Esophagus squamous epithelium (tissue), 5 donors: ENCODE measurements at regions not wholly inside any gene's neighbourhood (a gene's known extent, or its start where the extent isn't known, plus 50 kb on each side); places are given as distances from the start of the nearest gene placed in this dataset.

Source experiments
- DNase-seq: peaks from one replicate; lab custom pipeline; 2025; lab: John Stamatoyannopoulos, UW
- H3K27ac ChIP-seq, 4 donors: fragments of 200-600 bp; sonication (generic); one replicate each; pipeline ENCODE4 v1.5.1; 2016 to 2019; ENCODE audit warnings: mild to moderate bottlenecking in 1 of 4
- H3K27me3 ChIP-seq, 4 donors: fragments of 200-600 bp; sonication (generic); 1 replicate in 3 of 4; 2 replicates in 1 of 4; pipeline versions ENCODE4 v1.5.1 to v1.6.0; 2017 to 2021; ENCODE audit warnings: antibody characterized with exemption in 1 of 4
- H3K36me3 ChIP-seq, 3 donors: fragments of 200-600 bp; sonication (generic); one replicate each; pipeline ENCODE4 v1.5.1; 2016 to 2019
- H3K4me1 ChIP-seq, 3 donors: fragments of 200-600 bp; sonication (generic); one replicate each; pipeline ENCODE4 v1.5.1; 2017 to 2019
- H3K4me3 ChIP-seq, 4 donors: fragments of 200-600 bp; sonication (generic); 1 replicate in 3 of 4; 2 replicates in 1 of 4; pipeline ENCODE4 v1.5.1; 2016 to 2019; ENCODE audit warnings: mild to moderate bottlenecking in 2 of 4, moderate library complexity in 1 of 4
- H3K9me3 ChIP-seq, 3 donors: fragments of 200-600 bp; sonication (generic); one replicate each; pipeline ENCODE4 v1.5.1; 2016 to 2019
- CTCF ChIP-seq, 6 experiments: fragments of 450-650 bp in 4 of 6; fragments of 200-600 bp in 2 of 6; sonication (generic) in 2 of 6; IDR thresholded peaks; one replicate each; pipeline ENCODE4 v1.5.1; 2016 to 2019; ENCODE audit warnings: antibody characterized with exemption in 6 of 6, mild to moderate bottlenecking in 4 of 6, moderate library complexity in 4 of 6
- POLR2A ChIP-seq, 4 donors: fragments of 450-650 bp; IDR thresholded peaks; one replicate each; pipeline ENCODE4 v1.6.1; 2017; ENCODE audit warnings: antibody characterized with exemption in 4 of 4, mild to moderate bottlenecking in 4 of 4, moderate library complexity in 3 of 4
- WGBS, 2 donors: methylation state at CpG; one replicate each; pipeline ENCODE4 v1.1.5; 2018; 5-methylcytosine and 5-hydroxymethylcytosine counted together
- intact Hi-C: fragments of 100-400 bp; cut with DNase I; formaldehyde crosslinking; loops from one replicate; pipeline ENCODE4 v1.15.0; 2022
- donor health status: DM: yes; HTN: yes; CAD: no.

GRCh38 chr6:120407696-120408095 is 926.6 kb downstream of the TBC1D32 start:
- Histone ChIP-seq H3K27me3 (no peaks in the 10 kb centered on the region), H3K9me3 (no peaks in the 10 kb centered on the region), H3K4me1 (no peaks in the 10 kb centered on the region), H3K27ac (no peak overlapping the region), H3K36me3 (no peaks in the 10 kb centered on the region), H3K4me3 (no peak overlapping the region)
- TF ChIP-seq POLR2A (IDR thresholded peaks at IDR 0.05): no peak
- no peak for TF ChIP-seq CTCF (IDR thresholded peaks at IDR 0.05)
- DNase-seq: no peak
- intact Hi-C loops: no loop called here

- intact Hi-C loops: no loop called here
- TF ChIP-seq CTCF (IDR thresholded peaks at IDR 0.05): no peak
- no peak for TF ChIP-seq POLR2A (IDR thresholded peaks at IDR 0.05)
- no peak overlapping the region for H3K4me3 ChIP-seq
- WGBS, 2 donors: 70 to 84% methylated on average over 3 of the region's 3 CpGs
- H3K9me3 ChIP-seq: no peaks in the 10 kb centered on the region
- no peak for DNase-seq
- no peaks in the 10 kb centered on the region for H3K36me3 ChIP-seq
- H3K4me1 ChIP-seq: no peaks in the 10 kb centered on the region
- H3K27ac ChIP-seq: no peak overlapping the region
- no peaks in the 10 kb centered on the region for H3K27me3 ChIP-seq
These were observed 928.3 kb downstream of the TBC1D32 start for GRCh38 chr6:120405947-120406346.

GRCh38 chr6:120395784-120396183 is 938.5 kb downstream of the TBC1D32 start:
- H3K36me3 ChIP-seq: no peaks in the 10 kb centered on the region
- TF ChIP-seq POLR2A (IDR thresholded peaks at IDR 0.05) (no peak), CTCF (IDR thresholded peaks at IDR 0.05) (no peak)
- intact Hi-C loops: no loop called here
- no peaks in the 10 kb centered on the region for H3K9me3 ChIP-seq
- no peaks in the 10 kb centered on the region for H3K27me3 ChIP-seq
- DNase-seq: no peak
- no peak overlapping the region for H3K4me3 ChIP-seq
- H3K4me1 ChIP-seq: no peaks in the 10 kb centered on the region
- H3K27ac ChIP-seq: no peak overlapping the region
- 63 to 73% methylated on average over 1 of the region's 1 CpG for WGBS, 2 donors

- Histone ChIP-seq H3K36me3 (no peaks in the 10 kb centered on the region), H3K4me3 (no peak overlapping the region), H3K9me3 (no peaks in the 10 kb centered on the region), H3K27ac (no peak overlapping the region), H3K4me1 (no peaks in the 10 kb centered on the region), H3K27me3 (no peaks in the 10 kb centered on the region)
- intact Hi-C loops: no loop called here
- WGBS, 2 donors: 63 to 68% methylated on average over 1 of the region's 1 CpG
- TF ChIP-seq POLR2A (IDR thresholded peaks at IDR 0.05) (no peak), CTCF (IDR thresholded peaks at IDR 0.05) (no peak)
- no peak for DNase-seq
These were observed 939.0 kb downstream of the TBC1D32 start for GRCh38 chr6:120395330-120395729.

GRCh38 chr6:120392941-120393340 is 941.3 kb downstream of the TBC1D32 start:
- Histone ChIP-seq H3K27ac (no peak overlapping the region), H3K9me3 (no peaks in the 10 kb centered on the region), H3K27me3 (no peaks in the 10 kb centered on the region), H3K4me1 (no peaks in the 10 kb centered on the region), H3K4me3 (no peak overlapping the region), H3K36me3 (no peaks in the 10 kb centered on the region)
- WGBS, 2 donors: 31 to 46% methylated on average over 2 of the region's 2 CpGs
- no peak for DNase-seq
- TF ChIP-seq POLR2A (IDR thresholded peaks at IDR 0.05): no peak
- no peak for TF ChIP-seq CTCF (IDR thresholded peaks at IDR 0.05)
- intact Hi-C loops: no loop called here
